Stimulated activated naive CD8-positive, alpha-beta T cell treated with anti-CD3 and anti-CD28 coated beads, Interleukin-15, amount 100 ng/mL, for 72 hours (primary cell): ENCODE measurements at regions not wholly inside any gene's neighbourhood (a gene's known extent, or its start where the extent isn't known, plus 50 kb on each side); places are given as distances from the start of the nearest gene placed in this dataset.

Experiments
- ATAC-seq: fragments of 150-1000 bp; cut with Tn5 transposase; 2 replicates; pipeline ENCODE4 v1.10.0; 2021; ENCODE audit warnings: mild to moderate bottlenecking, moderate library complexity
- DNase-seq, 2 donors: peaks; one replicate each; pipeline ENCODE4 v3.0.0; 2021 to 2022
- H3K27ac Mint-ChIP-seq, 2 donors: one replicate each; pipeline ENCODE4 v1.8.0; 2022; ENCODE audit warnings: mild to moderate bottlenecking in 2 of 2, mixed read lengths in 2 of 2, moderate library complexity in 2 of 2
- H3K27me3 Mint-ChIP-seq: one replicate; pipeline ENCODE4 v1.8.0; 2022; ENCODE audit warnings: mixed read lengths
- H3K4me1 Mint-ChIP-seq: one replicate; pipeline ENCODE4 v1.8.0; 2022; ENCODE audit warnings: mild to moderate bottlenecking, mixed read lengths
- H3K4me3 Mint-ChIP-seq, 2 donors: one replicate each; pipeline ENCODE4 v1.8.0; 2022; ENCODE audit warnings: mild to moderate bottlenecking in 2 of 2, mixed read lengths in 2 of 2, moderate library complexity in 1 of 2
- H3K9me3 Mint-ChIP-seq, 2 donors: one replicate each; pipeline ENCODE4 v1.8.0; 2022; ENCODE audit warnings: mixed read lengths in 2 of 2

DNA sequence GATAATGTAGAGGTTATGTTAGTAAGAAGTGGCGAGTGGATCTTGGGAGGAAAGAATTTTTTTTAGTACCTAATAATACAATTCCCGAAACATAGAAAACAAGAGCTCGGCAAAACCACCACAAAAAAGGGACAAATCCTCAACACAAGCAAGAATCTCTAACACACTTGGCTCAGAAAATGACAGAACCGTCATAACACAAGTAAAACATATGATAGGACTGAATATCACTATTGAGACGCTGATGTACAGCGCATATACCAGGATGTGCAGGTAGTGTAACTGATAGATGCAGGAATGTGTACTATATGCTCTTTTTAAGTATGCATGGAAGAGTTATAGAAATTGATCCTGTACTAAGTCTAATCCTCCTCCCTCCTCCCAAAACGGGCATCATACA lies 564.5 kb downstream of the BCL11B start:
- DNase-seq (no peak), ATAC-seq (no peak)
- Mint-ChIP-seq H3K27me3 (no peaks in the 10 kb centered on the region), H3K4me1 (peaks cover 51% of the 10 kb centered on the region), H3K4me3 (no peak overlapping the region), H3K27ac (no peak overlapping the region), H3K9me3 (no peaks in the 10 kb centered on the region)

GRCh38 chr14:98708555-98708954 lies 563.4 kb downstream of the BCL11B start:
- Mint-ChIP-seq H3K27me3 (no peaks in the 10 kb centered on the region), H3K4me1 (peaks cover 42% of the 10 kb centered on the region), H3K4me3 (peak overlapping the region in 1 of 2 donors; percentile 22), H3K9me3 (no peaks in the 10 kb centered on the region), H3K27ac (peak overlapping the region in 1 of 2 donors; percentile 10)
- DNase-seq (no peak), ATAC-seq (no peak)

GRCh38 chr14:98711453-98711852 lies 560.5 kb downstream of the BCL11B start:
- peak overlapping the region; percentile 54 to 60 for H3K4me3 Mint-ChIP-seq
- DNase-seq: peak; percentile 1 to 10

GRCh38 chr14:98714626-98715425 lies 557.2 kb downstream of the BCL11B start:
- no peak for ATAC-seq
- Mint-ChIP-seq H3K4me1 (peaks cover 22% of the 10 kb centered on the region), H3K27me3 (no peaks in the 10 kb centered on the region), H3K27ac (peak overlapping the region in 1 of 2 donors; percentile 36), H3K9me3 (no peaks in the 10 kb centered on the region), H3K4me3 (no peak overlapping the region)
- no peak for DNase-seq

More at GRCh38 chr14:98711453-98711852, 560.5 kb downstream of the BCL11B start:
- H3K4me1 Mint-ChIP-seq: peaks cover 29% of the 10 kb centered on the region
- peak overlapping the region; percentile 8 to 71 for H3K27ac Mint-ChIP-seq
- H3K9me3 Mint-ChIP-seq: no peaks in the 10 kb centered on the region
- peak; percentile 80 for ATAC-seq
- H3K27me3 Mint-ChIP-seq: no peaks in the 10 kb centered on the region

GRCh38 chr14:98716133-98716532 lies 555.9 kb downstream of the BCL11B start:
- Mint-ChIP-seq H3K9me3 (no peaks in the 10 kb centered on the region), H3K27ac (no peak overlapping the region), H3K4me1 (peaks cover 13% of the 10 kb centered on the region), H3K27me3 (no peaks in the 10 kb centered on the region), H3K4me3 (no peak overlapping the region)
- ATAC-seq (no peak), DNase-seq (no peak)

GRCh38 chr14:98721061-98721460 lies 550.9 kb downstream of the BCL11B start:
- H3K9me3 Mint-ChIP-seq: peaks cover 9 to 16% of the 10 kb centered on the region in 2 donors
- H3K27me3 Mint-ChIP-seq: no peaks in the 10 kb centered on the region
- ATAC-seq (no peak), DNase-seq (no peak)
- no peak overlapping the region for H3K4me3 Mint-ChIP-seq
- peaks cover 8% of the 10 kb centered on the region for H3K4me1 Mint-ChIP-seq
- H3K27ac Mint-ChIP-seq: no peak overlapping the region

DNA sequence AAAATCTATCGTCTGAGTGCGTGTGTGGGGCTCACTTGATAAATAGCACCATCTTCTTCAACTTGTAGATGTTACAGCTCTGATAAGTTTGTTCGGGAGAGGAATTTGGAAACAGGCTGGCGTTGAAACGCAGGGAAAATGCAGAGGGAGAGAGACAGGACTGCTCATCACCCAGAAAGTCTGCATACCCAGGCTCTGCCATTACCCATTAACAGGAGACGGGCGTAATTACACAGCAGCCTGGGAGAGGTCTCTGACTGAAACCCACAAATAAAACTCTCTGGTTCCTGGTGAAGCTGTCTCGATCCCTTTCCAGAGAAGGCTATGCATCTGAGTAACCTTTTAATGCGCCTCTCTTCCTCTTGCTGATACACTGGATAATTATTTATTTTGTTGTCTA lies 547.3 kb downstream of the BCL11B start:
- no peaks in the 10 kb centered on the region for H3K27me3 Mint-ChIP-seq
- no peak overlapping the region for H3K27ac Mint-ChIP-seq
- peaks cover 8% of the 10 kb centered on the region for H3K4me1 Mint-ChIP-seq
- DNase-seq (no peak), ATAC-seq (no peak)
- peaks cover 9 to 16% of the 10 kb centered on the region in 2 donors for H3K9me3 Mint-ChIP-seq
- H3K4me3 Mint-ChIP-seq: no peak overlapping the region

DNA sequence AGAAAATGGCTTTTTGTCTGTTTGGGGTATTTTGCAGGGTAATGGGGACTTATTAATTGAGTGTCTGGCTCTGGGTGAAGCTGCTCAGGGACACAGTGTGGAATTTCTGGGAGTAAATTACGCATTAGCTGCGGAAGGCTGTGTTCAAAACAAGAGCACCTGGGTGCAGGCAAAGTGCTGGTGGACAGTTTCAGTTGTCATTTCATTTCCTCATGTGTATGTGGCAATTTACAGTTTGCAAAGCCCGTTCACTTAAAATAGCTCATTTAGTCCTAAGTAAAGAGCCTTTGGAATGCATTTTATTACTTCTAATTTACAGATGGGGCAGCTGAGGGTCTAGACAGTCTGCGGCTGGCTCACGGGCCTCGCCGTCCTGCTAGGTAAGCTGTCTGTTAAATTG lies 546.8 kb downstream of the BCL11B start:
- no peak for ATAC-seq
- Mint-ChIP-seq H3K9me3 (peaks cover 9 to 16% of the 10 kb centered on the region in 2 donors), H3K4me1 (peaks cover 8% of the 10 kb centered on the region), H3K4me3 (no peak overlapping the region), H3K27me3 (no peaks in the 10 kb centered on the region), H3K27ac (no peak overlapping the region)
- no peak for DNase-seq

DNA sequence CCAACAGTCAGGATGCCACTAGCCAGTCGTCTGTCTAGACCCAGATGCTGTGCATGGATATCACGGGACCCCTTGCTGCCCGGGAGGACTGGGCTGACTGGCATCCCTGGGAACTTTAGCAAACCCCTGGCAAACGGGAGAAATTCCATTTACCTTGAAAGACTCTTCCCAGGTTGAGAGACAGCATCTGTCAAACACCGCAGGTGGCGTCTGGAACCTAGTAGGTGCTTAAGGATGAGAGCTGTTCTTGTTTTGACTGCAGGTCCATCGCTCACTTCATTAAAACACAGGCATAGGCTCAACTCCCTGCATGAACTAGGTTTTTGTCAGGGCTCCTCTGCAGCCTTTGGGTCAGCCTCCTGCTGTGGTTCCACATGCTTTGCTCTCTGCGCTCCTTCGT lies 546.3 kb downstream of the BCL11B start:
- no peak overlapping the region for H3K4me3 Mint-ChIP-seq
- no peaks in the 10 kb centered on the region for H3K27me3 Mint-ChIP-seq
- H3K27ac Mint-ChIP-seq: no peak overlapping the region
- DNase-seq (no peak), ATAC-seq (no peak)
- H3K4me1 Mint-ChIP-seq: peaks cover 8% of the 10 kb centered on the region
- H3K9me3 Mint-ChIP-seq: peaks cover 9 to 16% of the 10 kb centered on the region in 2 donors

DNA sequence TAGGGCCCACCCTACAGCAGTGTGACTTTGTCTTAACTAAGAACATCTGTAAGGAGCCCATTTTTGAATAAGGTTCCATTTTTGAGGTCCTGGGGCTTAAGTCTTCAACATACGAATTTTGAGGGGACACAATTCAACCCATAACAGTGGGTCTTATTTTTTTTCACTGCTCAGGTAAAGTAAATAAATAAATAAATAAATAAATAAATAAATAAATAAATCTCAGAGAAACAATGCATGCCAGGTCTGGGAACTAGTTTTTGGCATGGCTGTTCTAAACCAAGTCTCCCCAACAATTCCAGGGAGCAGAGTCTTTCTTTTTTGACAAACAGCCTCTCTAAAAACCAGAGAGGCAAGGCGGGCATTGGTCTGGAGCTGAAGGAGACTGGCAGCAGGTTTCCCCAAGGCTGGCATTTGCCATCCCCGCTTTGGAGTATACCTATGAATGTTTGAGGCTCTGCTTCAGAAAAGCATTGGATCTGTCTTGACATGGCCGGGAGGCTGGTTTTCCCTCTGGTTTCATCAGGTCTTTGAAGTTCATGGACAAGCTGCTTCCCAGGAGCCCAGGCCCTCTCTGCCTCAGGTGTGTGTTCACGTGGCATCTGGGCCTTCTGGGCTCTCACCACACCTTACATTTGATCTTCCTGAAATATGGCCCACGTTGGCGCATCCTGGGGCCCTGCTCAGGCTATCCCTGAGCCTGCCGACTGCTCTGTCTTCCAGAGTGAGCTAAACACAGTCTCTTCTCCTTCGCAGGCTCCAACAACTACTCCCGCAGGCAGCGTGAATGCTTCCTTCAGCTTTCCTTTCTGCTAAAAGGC lies 545.2 kb downstream of the BCL11B start:
- H3K9me3 Mint-ChIP-seq: peaks cover 5 to 11% of the 10 kb centered on the region in 2 donors
- H3K27ac Mint-ChIP-seq: no peak overlapping the region
- DNase-seq (no peak), ATAC-seq (no peak)
- H3K4me3 Mint-ChIP-seq: no peak overlapping the region
- peaks cover 2% of the 10 kb centered on the region for H3K4me1 Mint-ChIP-seq
- H3K27me3 Mint-ChIP-seq: no peaks in the 10 kb centered on the region

- Mint-ChIP-seq H3K9me3 (no peaks in the 10 kb centered on the region), H3K27me3 (no peaks in the 10 kb centered on the region), H3K27ac (no peak overlapping the region), H3K4me1 (no peaks in the 10 kb centered on the region), H3K4me3 (no peak overlapping the region)
- ATAC-seq (no peak), DNase-seq (no peak)
Observed at GRCh38 chr14:98728024-98728423, 544.0 kb downstream of the BCL11B start.

DNA sequence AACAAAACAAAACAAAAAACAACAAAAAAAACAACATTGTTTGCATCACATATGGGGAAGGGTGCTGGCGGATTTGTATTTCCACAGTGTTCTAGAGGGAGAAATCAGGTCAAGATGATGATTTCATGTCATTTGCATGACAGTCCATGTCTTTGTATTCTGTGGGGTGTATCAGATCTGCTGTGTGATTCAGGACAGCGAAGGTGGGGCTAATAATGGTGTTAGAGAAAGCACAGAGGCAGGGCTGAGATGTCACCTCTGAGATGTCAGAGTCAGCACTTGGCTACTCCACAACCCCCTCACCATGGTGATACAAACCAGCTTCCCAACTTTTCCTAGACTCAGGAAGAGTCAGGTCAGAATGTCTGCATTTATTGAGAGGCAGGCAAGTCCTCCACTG lies 543.2 kb downstream of the BCL11B start:
- H3K4me3 Mint-ChIP-seq: no peak overlapping the region
- H3K27me3 Mint-ChIP-seq: no peaks in the 10 kb centered on the region
- H3K27ac Mint-ChIP-seq: no peak overlapping the region
- H3K4me1 Mint-ChIP-seq: no peaks in the 10 kb centered on the region
- ATAC-seq (no peak), DNase-seq (no peak)
- no peaks in the 10 kb centered on the region for H3K9me3 Mint-ChIP-seq

DNA sequence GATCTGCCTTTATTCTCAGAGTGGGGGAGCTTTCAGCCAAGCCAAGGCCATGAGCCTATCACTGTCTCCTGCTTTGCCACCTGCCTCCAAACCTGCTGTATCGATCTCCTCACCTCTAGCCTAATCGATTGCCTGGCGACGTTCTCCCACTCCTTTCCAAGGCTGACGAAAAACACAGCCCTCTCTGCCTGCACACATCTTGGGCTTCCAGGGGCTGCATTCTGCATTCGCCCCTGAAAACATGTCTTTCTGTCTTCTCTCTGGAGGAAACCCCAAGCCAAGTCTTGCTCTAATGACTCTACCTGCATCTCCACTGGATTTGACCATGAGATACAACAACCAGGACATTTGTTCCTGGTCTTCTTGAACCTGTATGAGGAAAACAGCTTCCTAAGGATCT lies 540.7 kb downstream of the BCL11B start:
- ATAC-seq (no peak), DNase-seq (no peak)
- Mint-ChIP-seq H3K4me3 (no peak overlapping the region), H3K27ac (no peak overlapping the region), H3K4me1 (no peaks in the 10 kb centered on the region), H3K9me3 (peaks cover 5 to 8% of the 10 kb centered on the region in 2 donors), H3K27me3 (no peaks in the 10 kb centered on the region)

- ATAC-seq (no peak), DNase-seq (no peak)
- peaks cover 5 to 8% of the 10 kb centered on the region in 2 donors for H3K9me3 Mint-ChIP-seq
- H3K4me1 Mint-ChIP-seq: no peaks in the 10 kb centered on the region
- no peaks in the 10 kb centered on the region for H3K27me3 Mint-ChIP-seq
- no peak overlapping the region for H3K4me3 Mint-ChIP-seq
- no peak overlapping the region for H3K27ac Mint-ChIP-seq
Observed at GRCh38 chr14:98731701-98732100, 540.3 kb downstream of the BCL11B start.

DNA sequence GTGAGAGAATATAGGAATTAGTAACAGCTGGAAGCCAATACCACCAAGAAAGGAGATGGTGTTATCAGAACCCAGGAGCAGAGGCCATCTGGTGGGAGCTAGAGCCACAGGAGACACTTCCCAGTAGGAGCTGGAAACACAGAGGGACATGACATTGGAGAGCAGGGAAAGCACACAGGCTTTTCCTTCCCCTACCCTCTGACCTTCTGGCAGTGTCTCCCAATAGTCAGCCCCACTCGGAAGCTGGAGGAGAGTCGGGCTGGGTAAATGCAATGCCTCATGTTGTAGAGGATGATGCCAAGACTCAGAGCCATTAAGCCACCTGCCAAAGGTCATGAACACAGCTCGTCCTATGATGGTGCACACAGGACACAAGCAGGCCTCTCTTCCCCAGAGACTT lies 538.5 kb downstream of the BCL11B start:
- DNase-seq (no peak), ATAC-seq (no peak)
- Mint-ChIP-seq H3K4me1 (no peaks in the 10 kb centered on the region), H3K4me3 (no peak overlapping the region), H3K9me3 (peaks cover 5 to 8% of the 10 kb centered on the region in 2 donors), H3K27ac (no peak overlapping the region), H3K27me3 (no peaks in the 10 kb centered on the region)

GRCh38 chr14:98736701-98737338 lies 535.2 kb downstream of the BCL11B start:
- no peaks in the 10 kb centered on the region for H3K4me1 Mint-ChIP-seq
- H3K27ac Mint-ChIP-seq: no peak overlapping the region
- peaks cover 5 to 8% of the 10 kb centered on the region in 2 donors for H3K9me3 Mint-ChIP-seq
- H3K27me3 Mint-ChIP-seq: no peaks in the 10 kb centered on the region
- no peak for DNase-seq
- H3K4me3 Mint-ChIP-seq: no peak overlapping the region
- ATAC-seq: no peak
